ENCODE measurements at regions not wholly inside any gene's neighbourhood (a gene's known extent, or its start where the extent isn't known, plus 50 kb on each side); places are given as distances from the start of the nearest gene placed in this dataset.

DNA sequence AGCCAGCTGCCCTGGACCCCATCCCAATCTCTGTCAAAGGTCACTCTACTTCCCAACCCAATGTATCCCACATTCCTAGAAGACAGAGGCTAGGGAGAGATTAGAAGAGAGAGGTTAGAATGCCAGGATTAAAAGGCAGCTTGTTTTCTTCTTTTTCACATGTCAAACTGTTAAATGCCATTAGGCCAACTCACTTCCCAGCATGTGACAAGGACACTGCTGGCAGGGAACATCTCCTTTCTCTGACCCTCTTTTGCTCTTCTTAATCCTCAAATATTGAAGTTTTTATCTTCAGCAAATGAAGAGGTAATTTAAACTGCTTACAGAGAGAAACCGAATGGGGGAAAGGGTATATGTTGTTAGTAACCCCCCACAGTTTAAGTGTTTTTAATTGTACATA, 89.1 kb downstream of the BBS10 start:
- POLR2A ChIA-PET, result interaction anchor here (0.8 kb wide), 1 partner anchor 18 kb away, joined by 3 read pairs; no protein-coding TSS in a partner anchor
- Histone ChIP-seq H3K27me3 (ENCODE audit: control insufficient read depth, insufficient read depth, low read length) (no peaks in the 10 kb centered on the region), H3K9me3 (ENCODE audit: control insufficient read depth, insufficient read depth, low read length) (peaks cover 2% of the 10 kb centered on the region; the same call in 1 of the 2 replicates), H3K27ac (ENCODE audit: low read depth, low read length) (peak overlapping the region; percentile 68), H3K4me3 (ENCODE audit: low read depth, low read length) (no peak overlapping the region)
- CTCF ChIA-PET, result no interaction called here
- no peak for DNase-seq (ENCODE audit: low read depth, low spot score)
- TF ChIP-seq, protein P1, sequence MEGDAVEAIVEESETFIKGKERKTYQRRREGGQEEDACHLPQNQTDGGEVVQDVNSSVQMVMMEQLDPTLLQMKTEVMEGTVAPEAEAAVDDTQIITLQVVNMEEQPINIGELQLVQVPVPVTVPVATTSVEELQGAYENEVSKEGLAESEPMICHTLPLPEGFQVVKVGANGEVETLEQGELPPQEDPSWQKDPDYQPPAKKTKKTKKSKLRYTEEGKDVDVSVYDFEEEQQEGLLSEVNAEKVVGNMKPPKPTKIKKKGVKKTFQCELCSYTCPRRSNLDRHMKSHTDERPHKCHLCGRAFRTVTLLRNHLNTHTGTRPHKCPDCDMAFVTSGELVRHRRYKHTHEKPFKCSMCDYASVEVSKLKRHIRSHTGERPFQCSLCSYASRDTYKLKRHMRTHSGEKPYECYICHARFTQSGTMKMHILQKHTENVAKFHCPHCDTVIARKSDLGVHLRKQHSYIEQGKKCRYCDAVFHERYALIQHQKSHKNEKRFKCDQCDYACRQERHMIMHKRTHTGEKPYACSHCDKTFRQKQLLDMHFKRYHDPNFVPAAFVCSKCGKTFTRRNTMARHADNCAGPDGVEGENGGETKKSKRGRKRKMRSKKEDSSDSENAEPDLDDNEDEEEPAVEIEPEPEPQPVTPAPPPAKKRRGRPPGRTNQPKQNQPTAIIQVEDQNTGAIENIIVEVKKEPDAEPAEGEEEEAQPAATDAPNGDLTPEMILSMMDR (IDR thresholded peaks at IDR 0.05; ENCODE audit: low read depth, low read length), result no peak

- no peak for DNase-seq (ENCODE audit: low read depth, low spot score)
- H3K9me3 ChIP-seq (ENCODE audit: control insufficient read depth, insufficient read depth, low read length), result no peaks in the 10 kb centered on the region
- no peaks in the 10 kb centered on the region for H3K27me3 ChIP-seq (ENCODE audit: control insufficient read depth, insufficient read depth, low read length)
- CTCF ChIA-PET, result no interaction called here
- POLR2A ChIA-PET, result no interaction called here
- TF ChIP-seq, protein P1 (IDR thresholded peaks at IDR 0.05; ENCODE audit: low read depth, low read length), result no peak
- H3K27ac ChIP-seq (ENCODE audit: low read depth, low read length), result no peak overlapping the region
- H3K4me3 ChIP-seq (ENCODE audit: low read depth, low read length), result no peak overlapping the region
These were observed 91.3 kb downstream of the BBS10 start for GRCh38 chr12:76256904-76257303.

- ChIA-PET POLR2A (no interaction called here), CTCF (no interaction called here)
- no peak for DNase-seq (ENCODE audit: low read depth, low spot score)
- Histone ChIP-seq H3K9me3 (ENCODE audit: control insufficient read depth, insufficient read depth, low read length) (no peaks in the 10 kb centered on the region), H3K27ac (ENCODE audit: low read depth, low read length) (no peak overlapping the region), H3K27me3 (ENCODE audit: control insufficient read depth, insufficient read depth, low read length) (no peaks in the 10 kb centered on the region), H3K4me3 (ENCODE audit: low read depth, low read length) (no peak overlapping the region)
- TF ChIP-seq, protein P1 (IDR thresholded peaks at IDR 0.05; ENCODE audit: low read depth, low read length), result no peak
These were observed 91.9 kb downstream of the BBS10 start for GRCh38 chr12:76256321-76256720.

DNA sequence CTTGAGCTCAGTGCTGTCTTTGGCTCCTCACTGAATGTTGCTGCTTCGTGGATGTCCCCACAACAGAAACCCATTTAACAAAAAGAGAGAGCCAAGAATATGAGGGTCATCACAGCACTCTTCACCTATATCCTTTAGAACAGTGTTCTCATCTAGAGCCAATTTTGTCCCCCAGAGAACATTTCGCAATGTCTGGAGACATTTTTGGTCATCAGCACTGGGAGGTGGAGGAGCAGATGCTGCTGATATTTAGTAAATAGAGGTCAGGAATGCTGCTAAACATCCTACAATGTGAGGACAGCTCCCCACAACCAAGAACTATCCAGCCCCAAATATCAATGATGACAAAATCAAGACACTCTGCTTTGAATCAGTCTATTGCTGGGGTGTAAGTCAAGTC, 92.5 kb downstream of the BBS10 start:
- H3K27me3 ChIP-seq (ENCODE audit: control insufficient read depth, insufficient read depth, low read length), result no peaks in the 10 kb centered on the region
- H3K9me3 ChIP-seq (ENCODE audit: control insufficient read depth, insufficient read depth, low read length), result no peaks in the 10 kb centered on the region
- TF ChIP-seq, protein P1 (IDR thresholded peaks at IDR 0.05; ENCODE audit: low read depth, low read length), result no peak
- CTCF ChIA-PET, result no interaction called here
- POLR2A ChIA-PET, result no interaction called here
- H3K27ac ChIP-seq (ENCODE audit: low read depth, low read length), result no peak overlapping the region
- H3K4me3 ChIP-seq (ENCODE audit: low read depth, low read length), result no peak overlapping the region
- DNase-seq (ENCODE audit: low read depth, low spot score), result no peak

GRCh38 chr12:76255281-76255680, 92.9 kb downstream of the BBS10 start:
- no peaks in the 10 kb centered on the region for H3K27me3 ChIP-seq (ENCODE audit: control insufficient read depth, insufficient read depth, low read length)
- H3K4me3 ChIP-seq (ENCODE audit: low read depth, low read length), result no peak overlapping the region
- no peak overlapping the region for H3K27ac ChIP-seq (ENCODE audit: low read depth, low read length)
- no peaks in the 10 kb centered on the region for H3K9me3 ChIP-seq (ENCODE audit: control insufficient read depth, insufficient read depth, low read length)
- ChIA-PET POLR2A (no interaction called here), CTCF (interaction anchor here (0.5 kb wide), 1 partner anchor 16 kb away, joined by 6 read pairs; no protein-coding TSS in a partner anchor)
- TF ChIP-seq, protein P1 (IDR thresholded peaks at IDR 0.05; ENCODE audit: low read depth, low read length), result no peak
- no peak for DNase-seq (ENCODE audit: low read depth, low spot score)

Measured in AG04450 (cell line).